ENCODE measurements at regions not wholly inside any gene's neighbourhood (a gene's known extent, or its start where the extent isn't known, plus 50 kb on each side); places are given as distances from the start of the nearest gene placed in this dataset.

DNA sequence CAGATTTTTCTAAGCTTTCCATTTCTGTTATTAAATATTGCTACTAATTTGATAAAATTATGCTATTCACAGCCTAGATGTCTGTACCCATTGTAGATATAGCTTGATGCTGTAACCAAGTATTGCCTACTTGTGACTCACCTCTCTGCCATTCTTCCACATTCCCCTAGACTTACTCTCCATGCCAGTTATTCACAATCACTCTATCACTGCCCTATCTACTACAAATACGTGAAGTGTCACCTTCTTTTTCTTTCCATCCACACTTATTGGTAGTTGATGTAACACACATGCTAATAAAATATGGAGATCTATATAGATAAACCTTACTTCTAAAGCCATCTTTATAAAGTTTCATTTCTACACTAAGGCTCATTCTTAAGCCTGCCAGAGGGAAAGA is 179.4 kb upstream of the PACRGL start:
- no peak for DNase-seq (ENCODE audit: low spot score)

GRCh38 chr4:20528508-20528907 is 171.8 kb upstream of the PACRGL start:
- no peak for DNase-seq (ENCODE audit: low spot score)

DNA sequence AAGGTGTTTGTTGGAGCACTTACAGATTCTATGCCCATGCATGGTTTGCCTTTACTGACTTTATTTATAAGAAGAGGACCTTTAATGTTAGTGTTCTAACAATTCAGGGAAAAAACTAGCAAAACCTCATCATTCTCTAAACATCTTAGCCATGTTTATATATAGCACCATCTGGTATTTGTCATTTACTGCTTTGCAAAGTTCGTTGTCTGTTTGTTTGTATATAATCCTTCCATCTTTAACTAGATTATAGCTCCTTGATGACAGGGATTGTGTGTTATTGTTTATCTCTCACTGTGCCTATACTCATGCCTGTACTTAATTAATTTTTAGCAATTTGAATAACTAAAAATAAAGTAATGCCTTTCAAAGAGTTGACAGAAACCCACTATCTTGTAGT is 170.6 kb upstream of the PACRGL start:
- DNase-seq (ENCODE audit: low spot score), result no peak

GRCh38 chr4:20532116-20532790 is 168.0 kb upstream of the PACRGL start:
- DNase-seq (ENCODE audit: low spot score), result no peak

GRCh38 chr4:20532871-20533870 is 167.1 kb upstream of the PACRGL start:
- DNase-seq (ENCODE audit: low spot score), result no peak

DNA sequence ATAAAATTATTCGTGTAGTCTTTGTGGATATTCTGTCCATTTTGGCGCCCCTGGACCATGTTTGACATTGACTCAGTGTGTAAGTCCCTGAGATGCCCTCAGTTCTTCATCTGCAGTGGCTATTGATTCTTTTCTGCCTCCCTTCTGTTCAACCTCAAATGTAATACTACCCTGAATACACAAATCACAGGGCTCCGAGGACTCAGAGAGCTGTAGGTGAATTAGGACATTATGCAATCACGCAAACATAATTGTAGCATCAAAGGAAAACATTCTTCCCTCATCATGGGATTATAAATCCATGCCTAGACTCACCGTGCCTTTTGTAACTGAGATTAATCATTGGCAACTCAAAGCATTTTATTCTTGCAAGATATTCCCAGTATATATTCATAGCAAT is 161.4 kb upstream of the PACRGL start:
- DNase-seq (ENCODE audit: low spot score), result no peak

DNA sequence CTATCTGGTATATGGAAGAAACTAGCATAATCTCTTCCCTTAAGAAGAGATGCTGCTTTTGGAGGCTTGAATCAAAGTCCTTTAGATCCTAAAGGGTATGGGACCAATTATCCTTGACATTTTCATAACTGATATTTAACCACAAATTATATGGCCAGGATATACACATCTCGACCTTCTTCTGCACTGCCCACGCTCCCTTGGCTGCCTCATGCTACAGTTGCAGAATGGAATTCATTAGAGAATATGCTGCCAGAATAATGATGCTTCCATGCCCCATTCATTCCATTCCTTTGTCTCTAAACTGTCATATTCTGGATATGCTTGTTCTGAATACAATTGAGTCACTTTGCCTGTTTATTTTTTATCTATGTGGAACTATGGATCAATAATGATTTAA is 157.1 kb upstream of the PACRGL start:
- DNase-seq (ENCODE audit: low spot score), result no peak

DNA sequence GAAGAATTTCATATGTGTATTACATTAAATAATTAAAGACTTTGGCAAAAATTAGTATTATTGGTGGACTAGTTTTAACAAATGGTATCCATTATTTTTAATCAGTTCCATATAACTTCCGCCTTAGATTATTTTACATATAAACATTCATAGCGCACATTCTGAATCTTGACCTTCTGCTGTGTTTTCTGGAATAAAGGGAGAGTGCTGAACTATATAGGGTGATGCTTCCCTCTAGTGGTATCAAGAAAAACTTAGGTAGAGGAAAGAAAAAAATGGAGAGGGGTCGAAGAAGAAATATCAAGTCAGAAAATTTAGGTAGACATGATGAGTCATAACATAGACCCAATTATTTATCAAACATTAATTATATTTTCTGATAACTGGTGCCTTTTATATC is 155.6 kb upstream of the PACRGL start:
- DNase-seq (ENCODE audit: low spot score), result no peak

GRCh38 chr4:20552004-20552403 is 148.3 kb upstream of the PACRGL start:
- DNase-seq (ENCODE audit: low spot score), result no peak

- no peak for DNase-seq (ENCODE audit: low spot score)
Observed at GRCh38 chr4:20554134-20554533, 146.1 kb upstream of the PACRGL start.

DNA sequence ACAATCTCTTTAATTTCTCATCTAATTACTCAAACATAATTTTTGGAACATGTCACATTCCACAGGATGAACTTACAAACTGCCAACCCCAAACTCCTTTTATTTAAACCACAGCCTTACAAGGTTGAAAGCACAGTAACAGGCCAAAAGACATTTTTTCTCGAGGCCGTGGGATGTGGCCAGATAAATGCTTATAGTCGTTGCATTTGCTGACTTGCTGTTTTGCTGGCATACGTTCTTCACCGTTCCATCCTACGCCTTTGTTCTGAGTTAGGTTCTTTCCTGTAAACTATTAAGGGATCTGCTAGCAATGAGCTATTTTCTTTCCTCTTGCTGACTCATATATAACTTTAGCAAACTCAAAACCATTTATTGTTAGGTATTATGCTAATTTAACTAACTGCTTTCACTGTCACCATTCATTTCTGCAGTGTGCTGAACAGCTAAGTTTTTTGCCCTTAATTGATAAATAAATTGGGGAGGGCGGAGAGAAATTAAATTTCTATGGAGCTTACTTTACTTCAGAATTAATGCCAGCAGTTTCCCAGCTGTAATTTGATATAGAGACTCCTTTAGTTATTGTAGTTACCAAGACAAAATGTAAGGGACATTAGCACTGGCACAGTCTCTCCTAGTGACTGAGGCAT is 135.1 kb upstream of the PACRGL start:
- DNase-seq (ENCODE audit: low spot score), result no peak

DNA sequence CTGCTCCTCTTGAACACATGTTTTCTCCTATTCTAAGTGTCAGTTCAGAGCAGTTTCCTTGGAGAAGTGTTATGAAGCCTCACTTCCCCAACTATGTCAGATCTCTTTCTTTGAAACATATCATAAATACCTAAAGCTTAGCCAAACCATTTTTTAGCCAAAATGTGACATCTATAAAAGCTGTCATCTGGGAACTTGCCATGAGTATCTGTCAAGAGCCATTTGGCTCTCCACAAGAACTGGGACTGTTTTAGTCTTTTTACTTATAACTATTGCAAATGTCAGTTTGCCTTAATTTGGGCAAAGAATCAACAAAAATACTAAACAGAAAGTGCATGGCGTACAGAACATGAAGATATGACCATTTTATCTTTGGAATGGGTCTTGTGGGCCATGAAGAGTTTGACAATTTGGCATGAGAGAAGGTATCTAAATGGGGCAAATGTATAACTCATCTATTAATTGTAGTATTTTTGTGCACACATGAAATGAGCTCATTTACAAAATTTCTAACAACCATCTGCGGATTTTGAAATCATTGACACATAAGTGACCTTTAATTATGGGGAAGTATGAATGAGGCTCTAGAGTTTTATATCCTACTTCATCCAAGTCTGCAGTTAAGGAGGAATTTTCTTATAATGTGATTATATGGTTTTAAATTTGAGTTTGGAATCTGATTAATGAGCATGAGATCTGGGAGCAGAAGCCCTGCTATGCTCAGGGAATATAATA is 129.1 kb upstream of the PACRGL start:
- no peak for DNase-seq (ENCODE audit: low spot score)

DNA sequence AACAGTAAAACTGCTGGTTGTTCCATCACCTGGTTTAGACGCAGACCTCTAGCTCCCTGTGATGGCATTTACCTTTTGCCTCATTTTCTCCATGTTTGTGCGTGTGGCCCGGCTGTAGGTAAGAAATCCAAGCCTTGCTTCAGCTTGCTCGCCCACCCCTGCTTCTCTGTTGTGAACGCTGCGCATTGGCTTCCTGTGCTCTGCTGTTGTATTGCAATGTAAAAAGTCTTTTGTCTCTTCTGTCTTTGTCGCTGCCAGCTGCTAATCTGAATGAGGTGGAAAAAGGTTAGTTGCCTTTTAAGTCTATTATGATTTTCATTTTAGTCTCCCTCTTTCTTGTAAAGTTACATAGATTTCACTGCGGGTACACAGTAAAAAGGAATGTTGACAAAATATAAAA is 127.3 kb upstream of the PACRGL start:
- no peak for DNase-seq (ENCODE audit: low spot score)

DNA sequence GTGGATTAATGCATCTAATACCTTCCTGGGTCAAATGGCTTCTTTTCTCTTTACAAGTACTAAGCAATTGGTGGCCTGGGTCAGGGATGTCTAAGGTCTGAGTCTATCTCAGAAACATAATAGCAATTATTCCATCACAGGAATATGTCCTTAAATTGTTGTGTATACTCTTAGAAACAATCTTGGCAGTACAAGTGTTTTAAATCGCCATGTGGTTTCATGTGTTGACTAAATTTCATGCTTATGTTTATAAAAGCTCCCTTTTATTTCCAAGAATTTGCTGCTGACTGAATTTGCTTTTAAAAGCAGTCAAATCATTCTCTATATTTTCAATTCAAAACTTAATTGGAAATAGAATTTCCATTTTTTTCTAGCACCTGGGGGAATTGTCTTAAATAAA is 125.3 kb upstream of the PACRGL start:
- no peak for DNase-seq (ENCODE audit: low spot score)

DNA sequence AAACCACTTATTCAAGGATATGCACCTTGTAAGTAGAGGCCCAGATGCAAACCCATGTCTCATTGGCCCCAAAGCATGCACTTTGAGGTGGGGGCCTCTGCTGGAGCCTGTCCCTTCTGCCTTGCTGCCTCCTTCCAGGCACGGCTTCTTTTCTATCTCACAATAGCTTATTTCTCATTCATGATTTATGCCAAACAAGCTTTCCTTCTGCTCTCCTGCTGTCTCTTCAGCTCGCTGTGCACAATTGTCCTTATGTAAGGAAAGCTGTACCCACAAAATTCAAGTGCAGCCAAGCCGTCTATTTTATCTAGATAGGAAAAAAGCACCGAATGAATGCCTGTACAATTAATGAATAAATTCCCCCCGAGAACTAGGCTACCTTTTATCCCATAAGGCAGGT is 124.8 kb upstream of the PACRGL start:
- no peak for DNase-seq (ENCODE audit: low spot score)

DNA sequence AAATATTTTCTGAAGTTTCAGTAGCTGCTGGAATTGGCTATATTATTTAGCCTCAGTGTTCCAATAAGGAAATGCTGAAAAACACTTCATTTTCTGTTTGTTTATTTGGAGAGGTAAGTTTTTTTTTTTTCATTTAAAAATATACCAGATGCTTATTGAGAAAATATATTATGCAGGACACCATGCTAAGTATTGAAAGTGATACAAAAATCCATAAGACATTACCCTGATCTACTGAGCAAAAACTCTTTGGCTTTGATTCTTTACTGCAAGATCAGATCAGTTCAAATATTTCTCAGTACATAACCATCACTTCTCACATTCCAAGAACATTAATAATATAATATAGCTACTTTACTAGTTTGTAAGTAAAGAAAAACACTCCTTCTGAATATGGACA is 123.4 kb upstream of the PACRGL start:
- DNase-seq (ENCODE audit: low spot score), result no peak

GRCh38 chr4:20577702-20578101 is 122.6 kb upstream of the PACRGL start:
- DNase-seq (ENCODE audit: low spot score), result no peak

GRCh38 chr4:20580907-20581306 is 119.4 kb upstream of the PACRGL start:
- DNase-seq (ENCODE audit: low spot score), result no peak

- DNase-seq (ENCODE audit: low spot score), result no peak
Observed at GRCh38 chr4:20589436-20589835, 110.8 kb upstream of the PACRGL start.

DNA sequence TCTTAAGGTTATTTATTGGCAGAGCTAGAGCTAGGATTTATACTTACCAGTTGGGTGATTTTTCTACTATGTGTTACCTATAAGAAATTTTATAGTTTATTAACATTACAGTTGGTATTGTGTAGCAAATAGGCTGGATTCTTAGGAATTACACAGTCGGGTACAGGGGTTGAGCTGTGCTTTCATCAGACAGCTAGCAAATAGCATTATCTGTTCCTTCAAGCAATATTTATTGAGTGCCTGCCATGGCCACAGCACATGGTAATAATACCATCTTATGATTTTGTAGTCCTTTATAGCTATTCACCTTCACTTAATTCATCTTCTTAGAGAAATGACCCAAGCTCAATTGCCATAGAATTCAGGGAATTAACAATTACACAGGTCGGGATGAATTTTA is 109.4 kb upstream of the PACRGL start:
- no peak for DNase-seq (ENCODE audit: low spot score)

DNA sequence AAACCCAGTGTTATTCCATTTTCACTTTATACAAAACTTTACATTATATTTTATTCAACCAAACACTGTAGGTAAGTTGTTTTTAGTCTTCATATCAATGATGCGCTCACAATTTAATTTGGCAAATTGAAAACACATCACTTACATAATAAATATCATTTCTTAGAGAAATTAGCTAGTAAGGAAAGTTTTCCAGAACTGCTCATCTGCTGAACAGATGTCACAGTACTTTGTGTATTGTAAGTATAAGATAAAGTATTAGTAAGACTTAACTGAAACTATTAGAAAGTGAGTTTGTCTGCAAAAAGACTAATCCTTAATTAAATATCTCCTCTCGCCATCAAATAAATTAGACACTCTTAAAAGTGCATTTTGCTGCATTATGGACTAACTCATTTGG is 108.7 kb upstream of the PACRGL start:
- DNase-seq (ENCODE audit: low spot score), result no peak

- no peak for DNase-seq (ENCODE audit: low spot score)
Observed at GRCh38 chr4:20592013-20592412, 108.2 kb upstream of the PACRGL start.

Measured in mucosa of gallbladder (tissue), 1 donor.